Activated T-cell treated with anti-CD3 and anti-CD28 coated beads, Interleukin-2, amount 50 U/mL, for 4 hours (primary cell): ENCODE measurements at regions not wholly inside any gene's neighbourhood (a gene's known extent, or its start where the extent isn't known, plus 50 kb on each side); places are given as distances from the start of the nearest gene placed in this dataset.

Experiments
- ATAC-seq, 2 donors: fragments of 200-7000 bp; cut with Tn5 transposase; one replicate each; pipeline ENCODE4 v1.10.0; 2021
- DNase-seq: peaks from one replicate; pipeline ENCODE4 v3.0.0-alpha.2; 2020
- H3K27me3 Mint-ChIP-seq: one replicate; pipeline ENCODE4 v1.8.0; 2021; ENCODE audit warnings: low read depth, mixed read lengths
- H3K36me3 Mint-ChIP-seq: one replicate; pipeline ENCODE4 v1.8.0; 2022; ENCODE audit warnings: mixed read lengths; ENCODE audit not compliant: insufficient read depth
- H3K4me1 Mint-ChIP-seq: one replicate; pipeline ENCODE4 v1.8.0; 2021; ENCODE audit warnings: low read depth, mixed read lengths
- H3K4me3 Mint-ChIP-seq: one replicate; pipeline ENCODE4 v1.8.0; 2021; ENCODE audit warnings: mild to moderate bottlenecking, moderate library complexity, mixed read lengths
- H3K9me3 Mint-ChIP-seq: one replicate; pipeline ENCODE4 v1.8.0; 2021; ENCODE audit warnings: mixed read lengths

GRCh38 chr7:47683485-47683898, 101.6 kb upstream of the TNS3 start:
- ATAC-seq (no peak), DNase-seq (no peak)
- Mint-ChIP-seq H3K9me3 (no peaks in the 10 kb centered on the region), H3K4me3 (no peak overlapping the region), H3K36me3 (no peaks in the 10 kb centered on the region), H3K4me1 (peaks cover 1% of the 10 kb centered on the region), H3K27me3 (no peaks in the 10 kb centered on the region)

DNA sequence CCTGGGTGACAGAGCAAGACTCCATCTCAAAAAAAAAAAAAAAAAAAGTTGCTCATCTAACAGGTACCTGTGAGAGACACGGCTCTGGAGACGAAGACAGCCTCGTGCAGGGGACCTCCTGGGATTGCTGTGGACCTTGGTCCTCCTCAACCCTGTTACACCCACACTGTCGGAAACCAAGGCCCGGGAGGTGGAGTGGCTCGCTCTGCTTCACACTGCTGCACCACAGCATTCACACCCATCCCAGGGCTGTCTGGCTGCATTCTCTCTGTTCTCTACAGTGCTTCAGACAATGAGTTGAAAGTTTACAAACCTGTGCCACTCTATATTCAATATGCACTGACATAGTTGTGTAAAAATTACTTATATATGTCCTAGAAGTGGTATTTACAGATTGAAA, 101.0 kb upstream of the TNS3 start:
- DNase-seq (no peak), ATAC-seq (no peak)
- no peaks in the 10 kb centered on the region for H3K9me3 Mint-ChIP-seq
- peaks cover 1% of the 10 kb centered on the region for H3K4me1 Mint-ChIP-seq
- H3K4me3 Mint-ChIP-seq = no peak overlapping the region
- no peaks in the 10 kb centered on the region for H3K27me3 Mint-ChIP-seq
- no peaks in the 10 kb centered on the region for H3K36me3 Mint-ChIP-seq

DNA sequence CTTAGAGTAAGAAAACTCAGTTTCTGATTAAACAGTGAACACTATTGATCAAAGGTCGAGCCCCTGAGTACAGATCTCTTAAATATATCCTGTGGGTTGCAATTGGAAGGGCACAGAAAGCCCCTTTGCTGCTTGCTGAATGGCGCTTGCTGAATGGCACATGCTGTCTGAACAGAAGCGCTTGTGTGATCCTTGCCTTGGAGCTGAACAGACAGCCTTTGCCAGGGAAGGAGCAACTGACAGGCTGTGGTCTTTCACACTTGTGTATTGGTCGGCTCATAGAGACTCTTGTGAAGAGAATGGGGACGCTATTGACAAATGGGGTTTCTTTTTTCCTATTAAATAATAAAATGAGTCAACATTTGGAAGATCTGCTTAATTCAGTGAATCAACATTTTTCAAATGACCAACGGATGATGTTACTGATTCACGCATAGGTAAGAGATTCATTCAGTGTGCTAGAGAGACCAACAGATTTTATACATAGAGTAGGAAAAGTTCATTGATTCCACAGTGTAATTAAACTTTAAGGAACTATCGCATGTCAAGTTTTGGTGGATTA, 99.4 kb upstream of the TNS3 start:
- H3K27me3 Mint-ChIP-seq = no peaks in the 10 kb centered on the region
- no peaks in the 10 kb centered on the region for H3K36me3 Mint-ChIP-seq
- no peaks in the 10 kb centered on the region for H3K9me3 Mint-ChIP-seq
- DNase-seq (no peak), ATAC-seq (no peak)
- H3K4me3 Mint-ChIP-seq = no peak overlapping the region
- H3K4me1 Mint-ChIP-seq = peaks cover 1% of the 10 kb centered on the region

- Mint-ChIP-seq H3K9me3 (no peaks in the 10 kb centered on the region), H3K4me1 (peaks cover 1% of the 10 kb centered on the region), H3K4me3 (no peak overlapping the region), H3K36me3 (no peaks in the 10 kb centered on the region), H3K27me3 (no peaks in the 10 kb centered on the region)
- ATAC-seq = no peak
- DNase-seq = no peak
Observed at GRCh38 chr7:47678641-47679380, 96.9 kb upstream of the TNS3 start.

- DNase-seq (no peak), ATAC-seq (no peak)
- Mint-ChIP-seq H3K4me3 (no peak overlapping the region), H3K36me3 (no peaks in the 10 kb centered on the region), H3K9me3 (no peaks in the 10 kb centered on the region), H3K27me3 (no peaks in the 10 kb centered on the region), H3K4me1 (peaks cover 1% of the 10 kb centered on the region)
Observed at GRCh38 chr7:47677664-47678063, 95.8 kb upstream of the TNS3 start.

GRCh38 chr7:47677093-47677492, 95.2 kb upstream of the TNS3 start:
- peaks cover 1% of the 10 kb centered on the region for H3K4me1 Mint-ChIP-seq
- H3K36me3 Mint-ChIP-seq = no peaks in the 10 kb centered on the region
- no peaks in the 10 kb centered on the region for H3K27me3 Mint-ChIP-seq
- no peaks in the 10 kb centered on the region for H3K9me3 Mint-ChIP-seq
- no peak overlapping the region for H3K4me3 Mint-ChIP-seq
- DNase-seq (no peak), ATAC-seq (no peak)

DNA sequence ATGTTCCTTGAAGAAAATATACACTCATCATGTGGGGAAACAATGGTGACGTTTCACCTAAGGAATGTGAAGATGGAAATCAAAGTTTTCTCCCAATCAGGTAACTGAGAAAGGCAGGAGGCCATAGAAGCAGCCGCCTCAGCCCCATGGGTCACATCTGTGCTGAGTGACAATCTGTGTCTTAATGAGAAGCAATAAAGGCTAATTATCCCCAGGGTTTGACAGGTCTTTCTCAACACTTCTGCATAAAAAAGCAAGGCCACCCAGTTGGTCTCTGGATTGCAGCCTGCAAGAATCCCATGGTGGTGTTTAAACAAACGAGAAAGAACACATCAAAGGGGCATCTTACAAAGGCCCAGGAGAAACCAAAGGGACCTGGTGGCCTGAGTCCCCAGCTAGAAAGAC, 91.1 kb upstream of the TNS3 start:
- Mint-ChIP-seq H3K4me3 (no peak overlapping the region), H3K36me3 (no peaks in the 10 kb centered on the region), H3K4me1 (no peaks in the 10 kb centered on the region), H3K9me3 (no peaks in the 10 kb centered on the region), H3K27me3 (no peaks in the 10 kb centered on the region)
- ATAC-seq (no peak), DNase-seq (no peak)

DNA sequence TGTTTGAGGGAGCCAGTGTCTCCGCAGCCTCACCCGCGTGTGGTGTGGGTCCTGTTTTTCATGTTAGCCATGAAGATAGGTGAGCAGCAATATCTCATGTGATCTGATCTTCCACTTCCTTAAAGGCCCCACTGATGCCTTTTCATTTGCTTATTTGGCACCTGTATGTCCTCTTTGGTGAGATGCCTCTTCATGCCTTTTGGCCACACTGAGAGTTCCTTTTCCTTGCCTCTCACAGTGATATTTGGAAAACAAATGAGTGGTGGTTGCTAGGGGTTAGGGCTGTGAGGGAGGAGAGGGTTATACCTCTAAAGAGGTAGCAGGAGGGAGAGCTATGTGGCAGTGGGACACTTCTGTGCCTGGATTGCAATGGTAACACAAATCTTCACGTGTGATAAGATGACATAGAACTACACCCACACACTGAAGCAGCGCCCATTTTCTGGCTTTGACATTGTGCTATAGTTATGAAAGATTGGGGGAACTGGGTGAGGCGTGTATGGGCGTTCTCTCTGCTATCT, 90.4 kb upstream of the TNS3 start:
- Mint-ChIP-seq H3K27me3 (no peaks in the 10 kb centered on the region), H3K4me3 (no peak overlapping the region), H3K9me3 (no peaks in the 10 kb centered on the region), H3K36me3 (no peaks in the 10 kb centered on the region), H3K4me1 (no peaks in the 10 kb centered on the region)
- no peak for ATAC-seq
- no peak for DNase-seq

DNA sequence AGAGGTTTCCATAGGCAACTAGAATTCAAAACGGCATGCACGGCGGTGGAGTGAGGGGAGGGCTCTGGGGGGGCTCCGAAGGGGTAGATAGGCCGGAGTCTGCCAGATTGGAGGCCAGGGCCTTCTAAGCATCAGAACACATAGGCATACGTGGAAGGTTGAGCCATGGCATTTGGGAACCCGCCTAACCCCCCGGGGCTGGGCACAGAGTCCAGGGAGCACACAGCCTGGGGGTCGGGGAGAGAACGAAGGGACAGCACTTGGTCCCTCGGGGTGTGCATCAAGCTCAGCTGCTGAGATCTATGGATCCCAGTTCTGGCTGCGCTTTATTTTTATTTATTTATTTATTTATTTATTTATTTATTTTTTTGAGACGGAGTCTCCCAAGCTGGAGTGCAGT, 89.4 kb upstream of the TNS3 start:
- Mint-ChIP-seq H3K9me3 (no peaks in the 10 kb centered on the region), H3K27me3 (no peaks in the 10 kb centered on the region), H3K4me3 (no peak overlapping the region), H3K36me3 (no peaks in the 10 kb centered on the region), H3K4me1 (no peaks in the 10 kb centered on the region)
- ATAC-seq (no peak), DNase-seq (no peak)

GRCh38 chr7:47670729-47671128, 88.8 kb upstream of the TNS3 start:
- Mint-ChIP-seq H3K9me3 (no peaks in the 10 kb centered on the region), H3K36me3 (no peaks in the 10 kb centered on the region)

DNA sequence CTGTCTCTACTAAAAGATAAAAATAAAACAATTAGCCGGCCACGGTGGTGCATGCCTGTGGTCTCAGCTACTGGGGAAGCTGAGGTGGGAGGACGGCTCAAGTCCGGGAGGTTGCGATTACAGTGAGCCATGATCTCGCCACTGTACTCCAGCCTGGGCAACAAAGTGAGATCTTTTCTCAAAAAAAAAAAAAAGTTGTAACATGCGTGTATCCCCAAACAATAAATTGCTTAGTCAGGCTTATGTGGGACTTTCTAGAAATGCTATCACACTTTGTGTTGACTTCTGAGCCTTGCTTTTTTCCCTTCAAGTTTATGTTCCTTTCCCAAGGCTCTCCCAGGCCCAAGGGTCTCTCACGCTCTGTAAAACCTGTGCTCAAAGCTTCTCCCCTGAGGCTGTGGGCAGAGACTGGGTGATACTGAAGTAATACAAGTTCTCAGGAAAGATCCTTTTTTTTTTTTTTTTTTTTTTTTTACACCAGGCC, 88.0 kb upstream of the TNS3 start:
- H3K4me1 Mint-ChIP-seq = no peaks in the 10 kb centered on the region
- H3K27me3 Mint-ChIP-seq = no peaks in the 10 kb centered on the region
- ATAC-seq (no peak), DNase-seq (no peak)
- H3K9me3 Mint-ChIP-seq = no peaks in the 10 kb centered on the region
- H3K4me3 Mint-ChIP-seq = no peak overlapping the region
- H3K36me3 Mint-ChIP-seq = no peaks in the 10 kb centered on the region

More at GRCh38 chr7:47670729-47671128, 88.8 kb upstream of the TNS3 start:
- no peak for ATAC-seq
- Mint-ChIP-seq H3K4me3 (no peak overlapping the region), H3K27me3 (no peaks in the 10 kb centered on the region), H3K4me1 (no peaks in the 10 kb centered on the region)
- no peak for DNase-seq

GRCh38 chr7:47669178-47669891, 87.4 kb upstream of the TNS3 start:
- DNase-seq = no peak
- H3K4me1 Mint-ChIP-seq = no peaks in the 10 kb centered on the region
- no peaks in the 10 kb centered on the region for H3K9me3 Mint-ChIP-seq
- no peaks in the 10 kb centered on the region for H3K36me3 Mint-ChIP-seq
- peak; percentile 30 to 35 for ATAC-seq
- no peaks in the 10 kb centered on the region for H3K27me3 Mint-ChIP-seq
- H3K4me3 Mint-ChIP-seq = no peak overlapping the region

GRCh38 chr7:47666164-47666862, 84.4 kb upstream of the TNS3 start:
- no peaks in the 10 kb centered on the region for H3K27me3 Mint-ChIP-seq
- H3K36me3 Mint-ChIP-seq = no peaks in the 10 kb centered on the region
- no peaks in the 10 kb centered on the region for H3K4me1 Mint-ChIP-seq
- ATAC-seq (no peak), DNase-seq (no peak)
- no peaks in the 10 kb centered on the region for H3K9me3 Mint-ChIP-seq
- no peak overlapping the region for H3K4me3 Mint-ChIP-seq

DNA sequence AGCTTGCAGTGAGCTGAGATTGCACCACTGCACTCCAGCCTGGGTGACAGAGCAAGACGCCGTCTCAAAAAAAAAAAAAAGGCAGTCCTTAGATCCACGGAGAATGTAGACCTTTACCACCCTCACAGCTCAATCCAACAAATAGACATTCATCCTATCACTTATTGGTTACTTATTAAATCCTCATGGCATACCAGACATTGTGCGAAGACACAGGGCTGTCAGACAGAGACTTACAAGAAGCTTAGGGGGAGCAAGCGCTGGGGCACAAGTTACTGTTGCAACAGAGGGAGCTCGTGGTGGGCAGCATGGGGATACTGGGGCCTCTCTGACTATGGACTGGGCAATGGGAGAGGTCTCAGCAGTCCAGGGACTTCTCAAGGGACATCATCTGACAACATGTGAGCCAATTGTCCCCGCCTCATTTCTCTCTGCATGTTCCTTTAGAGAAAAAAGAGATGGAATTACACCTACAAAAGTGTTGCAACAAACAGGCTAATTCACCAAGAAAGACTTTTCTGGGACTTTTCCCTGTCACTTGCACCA, 82.8 kb upstream of the TNS3 start:
- no peaks in the 10 kb centered on the region for H3K36me3 Mint-ChIP-seq
- ATAC-seq (no peak), DNase-seq (no peak)
- H3K9me3 Mint-ChIP-seq = no peaks in the 10 kb centered on the region
- no peaks in the 10 kb centered on the region for H3K4me1 Mint-ChIP-seq
- H3K27me3 Mint-ChIP-seq = no peaks in the 10 kb centered on the region
- H3K4me3 Mint-ChIP-seq = no peak overlapping the region
